Fibroblast of pulmonary artery (primary cell): ENCODE measurements at regions not wholly inside any gene's neighbourhood (a gene's known extent, or its start where the extent isn't known, plus 50 kb on each side); places are given as distances from the start of the nearest gene placed in this dataset.
A peak's percentile ranks its signal among the peaks of the same experiment; 100 is the strongest.

Experiments used
- DNase-seq: peaks from one replicate; pipeline ENCODE4 v3.0.0-alpha.2; 2010; ENCODE audit warnings: low read depth
- H3K4me3 ChIP-seq: replicated peaks from 2 replicates; pipeline ENCODE4 v1.5.1; 2011; ENCODE audit warnings: low read depth, mild to moderate bottlenecking, control low read depth, low read length, moderate library complexity
- TF ChIP-seq, protein P1 (sequence below): IDR thresholded peaks from 2 replicates; pipeline ENCODE4 v1.5.1; 2011; ENCODE audit warnings: mild to moderate bottlenecking, control low read depth, low read length, inconsistent platforms; ENCODE audit errors: missing control alignments

DNA sequence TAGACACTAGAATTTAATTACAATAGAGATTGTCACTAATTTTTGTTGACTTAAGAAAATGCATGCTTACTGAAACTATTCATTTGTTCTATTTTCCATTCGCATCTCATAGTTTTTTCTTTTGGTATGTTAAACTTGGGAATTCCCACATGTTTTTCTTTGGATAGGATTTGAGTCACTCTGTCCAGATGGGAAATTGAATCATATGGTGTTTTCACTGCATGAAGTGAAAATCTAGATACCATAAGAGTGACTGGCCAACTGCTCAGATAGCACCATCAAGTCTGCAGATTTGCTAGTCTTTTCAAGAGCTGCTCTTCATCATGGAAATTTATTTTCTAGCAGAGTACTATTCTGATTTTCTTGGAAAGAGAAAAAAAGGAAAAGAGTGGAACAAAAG is 172.6 kb downstream of the FAM47B start:
- TF ChIP-seq, protein P1, sequence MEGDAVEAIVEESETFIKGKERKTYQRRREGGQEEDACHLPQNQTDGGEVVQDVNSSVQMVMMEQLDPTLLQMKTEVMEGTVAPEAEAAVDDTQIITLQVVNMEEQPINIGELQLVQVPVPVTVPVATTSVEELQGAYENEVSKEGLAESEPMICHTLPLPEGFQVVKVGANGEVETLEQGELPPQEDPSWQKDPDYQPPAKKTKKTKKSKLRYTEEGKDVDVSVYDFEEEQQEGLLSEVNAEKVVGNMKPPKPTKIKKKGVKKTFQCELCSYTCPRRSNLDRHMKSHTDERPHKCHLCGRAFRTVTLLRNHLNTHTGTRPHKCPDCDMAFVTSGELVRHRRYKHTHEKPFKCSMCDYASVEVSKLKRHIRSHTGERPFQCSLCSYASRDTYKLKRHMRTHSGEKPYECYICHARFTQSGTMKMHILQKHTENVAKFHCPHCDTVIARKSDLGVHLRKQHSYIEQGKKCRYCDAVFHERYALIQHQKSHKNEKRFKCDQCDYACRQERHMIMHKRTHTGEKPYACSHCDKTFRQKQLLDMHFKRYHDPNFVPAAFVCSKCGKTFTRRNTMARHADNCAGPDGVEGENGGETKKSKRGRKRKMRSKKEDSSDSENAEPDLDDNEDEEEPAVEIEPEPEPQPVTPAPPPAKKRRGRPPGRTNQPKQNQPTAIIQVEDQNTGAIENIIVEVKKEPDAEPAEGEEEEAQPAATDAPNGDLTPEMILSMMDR: no peak
- no peak overlapping the region for H3K4me3 ChIP-seq
- DNase-seq: peak; percentile 33

DNA sequence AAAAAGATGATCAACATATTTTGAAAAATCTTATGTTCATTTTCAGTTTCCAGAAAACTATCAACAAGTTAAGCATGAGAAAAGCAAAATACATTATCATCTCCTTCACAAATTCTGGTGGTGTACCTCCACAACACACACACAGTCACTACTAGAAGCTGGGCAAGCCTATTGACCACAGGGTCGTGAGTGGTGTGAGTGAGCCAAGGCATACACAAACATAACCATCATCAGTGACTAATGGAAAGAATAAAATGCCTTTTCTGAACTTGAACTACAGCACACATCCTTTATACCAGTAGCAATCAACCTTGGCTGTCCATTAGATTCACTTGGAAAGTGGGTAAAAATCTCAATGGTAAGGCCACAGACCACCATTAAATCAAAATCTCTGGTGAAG is 180.2 kb downstream of the FAM47B start:
- H3K4me3 ChIP-seq: no peak overlapping the region
- TF ChIP-seq, protein P1: no peak
- no peak for DNase-seq

DNA sequence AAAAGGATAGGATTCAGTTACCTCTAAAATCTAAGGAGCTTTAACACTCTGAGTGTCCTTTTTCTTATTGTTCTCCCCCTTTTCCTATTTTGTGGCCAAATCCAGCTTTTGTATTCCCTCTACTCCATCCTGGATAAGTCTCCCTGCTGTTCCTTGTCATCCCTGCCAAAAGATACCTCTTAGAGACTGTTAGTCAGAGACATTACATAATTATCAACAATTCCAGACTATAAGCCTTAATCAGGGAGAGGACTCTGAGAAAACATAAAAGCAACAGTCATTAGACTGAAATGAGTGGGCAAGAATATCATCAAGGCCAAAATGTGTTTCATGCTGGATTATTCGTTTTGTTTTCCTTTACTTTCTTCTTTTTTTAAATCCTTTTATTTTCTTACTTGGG is 206.9 kb downstream of the FAM47B start:
- TF ChIP-seq, protein P1: no peak
- no peak overlapping the region for H3K4me3 ChIP-seq
- DNase-seq: no peak

DNA sequence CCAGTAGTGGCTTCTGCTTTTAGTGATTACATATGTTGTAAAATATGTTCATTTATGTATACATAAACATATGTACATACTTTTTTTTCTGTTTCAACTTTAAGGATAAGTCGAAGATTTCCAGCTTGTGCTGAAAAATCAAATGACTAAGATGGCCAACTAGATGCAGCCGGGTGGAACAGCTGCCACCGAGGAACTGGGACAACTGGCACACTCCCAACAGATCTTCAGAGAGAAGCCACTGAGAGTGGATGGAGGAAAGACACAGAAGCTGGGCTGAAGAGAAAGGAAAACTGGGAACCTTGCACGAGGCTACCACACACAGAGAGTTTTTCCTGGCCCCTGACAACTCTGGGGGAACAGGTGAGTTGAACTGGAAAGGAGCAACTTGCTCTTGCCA is 207.5 kb downstream of the FAM47B start:
- DNase-seq: no peak
- TF ChIP-seq, protein P1: no peak
- H3K4me3 ChIP-seq: no peak overlapping the region

DNA sequence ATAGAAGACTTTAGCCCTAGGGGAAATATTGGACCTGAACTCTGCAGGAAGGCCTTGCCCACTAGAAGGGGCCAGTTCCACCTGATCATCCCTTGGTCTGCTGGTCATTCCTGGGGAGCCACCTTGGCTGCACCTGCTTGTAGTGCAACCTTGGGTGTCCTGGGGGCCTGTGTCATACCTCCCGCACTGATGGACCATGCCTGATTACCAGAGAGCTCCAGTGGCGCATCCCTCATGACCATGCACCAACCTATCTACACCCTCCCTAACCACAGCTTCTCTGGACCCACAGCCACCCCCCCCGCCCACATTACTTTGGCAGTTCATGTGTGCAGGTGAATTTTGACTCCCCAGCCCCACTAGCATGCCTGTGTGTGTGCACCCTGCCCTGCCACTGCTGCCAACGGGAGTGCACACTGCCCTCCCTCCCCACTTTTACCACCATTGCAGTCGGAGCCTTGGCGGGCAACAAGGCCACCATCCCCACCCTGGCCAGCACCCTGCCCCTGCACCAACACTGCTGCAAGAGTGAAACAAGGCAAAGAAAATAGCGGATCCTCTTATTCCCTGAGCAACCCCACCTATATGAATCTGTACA is 208.1 kb downstream of the FAM47B start:
- no peak for DNase-seq
- TF ChIP-seq, protein P1: no peak
- no peak overlapping the region for H3K4me3 ChIP-seq

DNA sequence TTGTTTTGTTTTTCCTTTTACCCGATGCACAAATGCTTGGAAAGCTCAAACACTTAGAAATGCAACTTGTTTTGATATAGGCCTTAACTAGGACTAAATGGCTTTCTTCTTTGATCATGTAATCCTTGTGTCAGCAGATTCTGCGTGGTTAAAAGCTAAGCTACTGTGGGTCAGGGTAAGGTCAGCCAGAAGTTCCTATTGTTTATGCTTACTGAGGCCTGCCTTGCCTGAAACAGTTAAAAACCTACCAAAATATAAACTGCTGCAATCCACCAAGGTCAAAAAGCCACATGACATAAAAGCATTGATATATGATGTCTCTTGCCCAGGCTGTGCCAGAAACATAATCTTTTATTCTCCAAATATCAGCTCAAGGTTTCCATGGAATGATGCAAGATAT is 223.4 kb downstream of the FAM47B start:
- no peak for DNase-seq
- TF ChIP-seq, protein P1: no peak
- no peak overlapping the region for H3K4me3 ChIP-seq
